ENCODE measurements at regions not wholly inside any gene's neighbourhood (a gene's known extent, or its start where the extent isn't known, plus 50 kb on each side); places are given as distances from the start of the nearest gene placed in this dataset.

DNA sequence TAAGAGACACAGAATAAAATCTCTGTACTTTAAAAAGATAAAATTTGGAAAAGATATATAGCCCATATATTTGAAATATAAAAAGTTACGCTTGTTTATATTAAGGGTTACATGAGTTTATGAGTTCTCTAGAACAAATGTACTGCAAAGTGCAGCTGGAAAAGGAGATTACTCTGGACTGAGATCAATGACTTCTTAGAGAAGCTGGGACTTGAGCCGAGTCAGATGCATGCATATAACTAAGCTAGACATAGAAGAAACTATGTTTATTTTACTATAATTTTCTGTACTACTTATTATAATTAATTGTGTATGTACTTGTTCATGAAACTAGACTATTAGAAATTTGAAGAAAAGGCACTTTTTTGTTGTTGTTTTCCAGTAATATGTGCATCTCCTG, 170.3 kb upstream of the NXPH2 start:
- no peaks in the 10 kb centered on the region for H3K9me2 ChIP-seq (replicated peaks; ENCODE audit: low read depth, low read length)
- H3K27me3 ChIP-seq (ENCODE audit: insufficient read depth, low read length, poor library complexity, severe bottlenecking) = no peaks in the 10 kb centered on the region
- no peaks in the 10 kb centered on the region for H3K79me2 ChIP-seq (ENCODE audit: insufficient read depth, low read length)
- no peaks in the 10 kb centered on the region for H4K20me1 ChIP-seq (ENCODE audit: insufficient read depth, low read length, poor library complexity, severe bottlenecking)
- no peak for TF ChIP-seq CTCF (conservative IDR thresholded peaks at IDR 0.05; ENCODE audit: low read length)
- no peak for TF ChIP-seq EZH2phosphoT487 (IDR thresholded peaks at IDR 0.05; ENCODE audit: borderline replicate concordance)
- H3K9me3 ChIP-seq (ENCODE audit: insufficient read depth, low read depth, low read length) = no peaks in the 10 kb centered on the region
- H3K9ac ChIP-seq (ENCODE audit: low read depth, low read length, poor library complexity, severe bottlenecking) = no peak overlapping the region
- H3F3A ChIP-seq (ENCODE audit: low read depth) = no peaks in the 10 kb centered on the region
- H3K4me3 ChIP-seq (ENCODE audit: low read length, poor library complexity, severe bottlenecking) = no peak overlapping the region
- no peaks in the 10 kb centered on the region for H3K4me1 ChIP-seq (ENCODE audit: insufficient read depth, low read length, poor library complexity, severe bottlenecking)
- no peak overlapping the region for H2AFZ ChIP-seq (ENCODE audit: low read length)
- H3K36me3 ChIP-seq (ENCODE audit: insufficient read depth, low read length) = no peaks in the 10 kb centered on the region
- no peak overlapping the region for H3K4me2 ChIP-seq (ENCODE audit: low read depth, low read length, poor library complexity, severe bottlenecking)

DNA sequence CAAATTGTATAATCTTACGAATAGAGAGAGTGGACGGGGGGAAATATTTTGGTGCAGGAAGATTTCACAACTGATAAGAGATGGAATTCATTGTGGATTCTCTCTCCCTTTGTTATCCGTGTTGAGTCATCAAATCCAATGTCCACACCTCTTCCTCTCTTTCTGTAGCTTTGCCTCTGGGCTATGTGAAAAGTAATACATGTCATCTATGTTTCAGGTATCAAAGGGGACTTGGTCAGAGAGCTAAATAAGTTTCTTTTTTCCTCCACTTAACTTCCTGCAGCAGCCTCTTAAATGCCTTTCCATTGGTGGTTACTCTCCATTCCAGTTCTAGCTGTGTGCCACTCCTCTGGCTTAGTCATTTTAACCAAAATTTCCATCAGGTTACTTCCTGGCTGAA, 169.3 kb upstream of the NXPH2 start:
- no peaks in the 10 kb centered on the region for H3K9me2 ChIP-seq (replicated peaks; ENCODE audit: low read depth, low read length)

GRCh38 chr2:138948070-138948539, 167.9 kb upstream of the NXPH2 start:
- no peaks in the 10 kb centered on the region for H3K9me3 ChIP-seq (ENCODE audit: insufficient read depth, low read depth, low read length)
- no peak overlapping the region for H2AFZ ChIP-seq (ENCODE audit: low read length)
- no peaks in the 10 kb centered on the region for H3K36me3 ChIP-seq (ENCODE audit: insufficient read depth, low read length)
- H3K4me2 ChIP-seq (ENCODE audit: low read depth, low read length, poor library complexity, severe bottlenecking) = no peak overlapping the region
- H4K20me1 ChIP-seq (ENCODE audit: insufficient read depth, low read length, poor library complexity, severe bottlenecking) = no peaks in the 10 kb centered on the region
- no peak overlapping the region for H3K4me3 ChIP-seq (ENCODE audit: low read length, poor library complexity, severe bottlenecking)
- H3K79me2 ChIP-seq (ENCODE audit: insufficient read depth, low read length) = no peaks in the 10 kb centered on the region
- no peaks in the 10 kb centered on the region for H3K4me1 ChIP-seq (ENCODE audit: insufficient read depth, low read length, poor library complexity, severe bottlenecking)
- TF ChIP-seq EZH2phosphoT487 (IDR thresholded peaks at IDR 0.05; ENCODE audit: borderline replicate concordance) (no peak), CTCF (conservative IDR thresholded peaks at IDR 0.05; ENCODE audit: low read length) (no peak)
- no peaks in the 10 kb centered on the region for H3K9me2 ChIP-seq (replicated peaks; ENCODE audit: low read depth, low read length)
- no peaks in the 10 kb centered on the region for H3K27me3 ChIP-seq (ENCODE audit: insufficient read depth, low read length, poor library complexity, severe bottlenecking)
- no peaks in the 10 kb centered on the region for H3F3A ChIP-seq (ENCODE audit: low read depth)
- no peak overlapping the region for H3K9ac ChIP-seq (ENCODE audit: low read depth, low read length, poor library complexity, severe bottlenecking)

More for the DNA sequence above, 169.3 kb upstream of the NXPH2 start:
- H3F3A ChIP-seq (ENCODE audit: low read depth) = no peaks in the 10 kb centered on the region
- no peak overlapping the region for H3K9ac ChIP-seq (ENCODE audit: low read depth, low read length, poor library complexity, severe bottlenecking)
- H3K4me3 ChIP-seq (ENCODE audit: low read length, poor library complexity, severe bottlenecking) = no peak overlapping the region
- no peaks in the 10 kb centered on the region for H4K20me1 ChIP-seq (ENCODE audit: insufficient read depth, low read length, poor library complexity, severe bottlenecking)
- H3K36me3 ChIP-seq (ENCODE audit: insufficient read depth, low read length) = no peaks in the 10 kb centered on the region
- H3K4me2 ChIP-seq (ENCODE audit: low read depth, low read length, poor library complexity, severe bottlenecking) = no peak overlapping the region
- H2AFZ ChIP-seq (ENCODE audit: low read length) = no peak overlapping the region
- H3K79me2 ChIP-seq (ENCODE audit: insufficient read depth, low read length) = no peaks in the 10 kb centered on the region
- TF ChIP-seq CTCF (conservative IDR thresholded peaks at IDR 0.05; ENCODE audit: low read length) (no peak), EZH2phosphoT487 (IDR thresholded peaks at IDR 0.05; ENCODE audit: borderline replicate concordance) (no peak)
- H3K9me3 ChIP-seq (ENCODE audit: insufficient read depth, low read depth, low read length) = no peaks in the 10 kb centered on the region
- no peaks in the 10 kb centered on the region for H3K27me3 ChIP-seq (ENCODE audit: insufficient read depth, low read length, poor library complexity, severe bottlenecking)
- H3K4me1 ChIP-seq (ENCODE audit: insufficient read depth, low read length, poor library complexity, severe bottlenecking) = no peaks in the 10 kb centered on the region
